A549 (cell line): ENCODE measurements at regions not wholly inside any gene's neighbourhood (a gene's known extent, or its start where the extent isn't known, plus 50 kb on each side); places are given as distances from the start of the nearest gene placed in this dataset.

Experiments
- CEBPB ChIP-seq, 2 experiments: fragments of >200 bp in 1 of 2; sonication (Bioruptor Twin) in 1 of 2; formaldehyde crosslinking in 1 of 2; IDR thresholded peaks; 2 replicates each; pipeline ENCODE4 v1.6.1; 2012 to 2016
- CHD2 ChIP-seq: fragments of 150-350 bp; IDR thresholded peaks from 2 replicates; pipeline ENCODE4 v1.6.1; 2014; ENCODE audit warnings: low read length; ENCODE audit not compliant: partially characterized antibody
- CTCF ChIP-seq: fragments of >200 bp; sonication (Bioruptor Twin); formaldehyde crosslinking; IDR thresholded peaks from 3 replicates; pipeline ENCODE4 v1.5.1; 2016
- EHMT2 ChIP-seq: fragments of 200-600 bp; sonication (generic); IDR thresholded peaks from 2 replicates; pipeline ENCODE4 v1.6.1; 2016; ENCODE audit warnings: antibody characterized with exemption, low read depth, mild to moderate bottlenecking, moderate library complexity
- ELK1 ChIP-seq: fragments of 150-350 bp; IDR thresholded peaks from 2 replicates; pipeline ENCODE4 v1.6.1; 2014; ENCODE audit warnings: low read depth, mild to moderate bottlenecking, low read length
- EP300 ChIP-seq, 2 experiments: fragments of >200 bp; sonication (Bioruptor Twin); formaldehyde crosslinking; IDR thresholded peaks; 2 replicates in 1 of 2; 3 replicates in 1 of 2; pipeline ENCODE4 v1.6.1; 2016 to 2017
- FOSL2 ChIP-seq, 2 experiments: fragments of 450-650 bp in 1 of 2; fragments of >200 bp in 1 of 2; sonication (Bioruptor Twin) in 1 of 2; formaldehyde crosslinking; IDR thresholded peaks; 2 replicates each; pipeline versions ENCODE4 v1.5.0 to v1.6.1; 2016 to 2020; ENCODE audit warnings: mild to moderate bottlenecking in 1 of 2, moderate library complexity in 1 of 2
- HDAC2 ChIP-seq: fragments of 200-600 bp; sonication (generic); IDR thresholded peaks from 2 replicates; pipeline ENCODE4 v1.6.1; 2016
- HOXA7 ChIP-seq: fragments of 250-450 bp; sonication (Bioruptor Pico); IDR thresholded peaks from 2 replicates; pipeline ENCODE4 v1.5.0; 2020; ENCODE audit warnings: mild to moderate bottlenecking, moderate library complexity
- MAX ChIP-seq: IDR thresholded peaks from 2 replicates; pipeline ENCODE4 v1.6.1; 2012
- MAZ ChIP-seq: fragments of 150-350 bp; IDR thresholded peaks from 2 replicates; pipeline ENCODE4 v1.6.1; 2014; ENCODE audit warnings: antibody characterized with exemption, low read depth, low read length, borderline replicate concordance
- NFE2L2 ChIP-seq: fragments of 150-350 bp; conservative IDR thresholded peaks from 2 replicates; pipeline ENCODE4 v1.6.1; 2014; ENCODE audit warnings: low read length
- POLR2A ChIP-seq: IDR thresholded peaks from 2 replicates; pipeline ENCODE4 v1.6.1; 2012; ENCODE audit warnings: mild to moderate bottlenecking, low read length

- TF ChIP-seq CTCF = no peak
- no peak for TF ChIP-seq CHD2
- no peak for TF ChIP-seq EHMT2
- no peak for TF ChIP-seq POLR2A
- no peak for TF ChIP-seq HDAC2
- TF ChIP-seq ELK1 = no peak
- no peak for TF ChIP-seq EP300 (IDR thresholded peaks at IDR 0.05)
- no peak for TF ChIP-seq HOXA7 (CRISPR knock-in tag)
- TF ChIP-seq MAX = no peak
- TF ChIP-seq FOSL2 (IDR thresholded peaks at IDR 0.05) = no peak
- TF ChIP-seq FOSL2 (CRISPR knock-in tag; IDR thresholded peaks at IDR 0.05) = no peak
- TF ChIP-seq NFE2L2 = no peak
- no peak for TF ChIP-seq CEBPB (IDR thresholded peaks at IDR 0.05)
- no peak for TF ChIP-seq MAZ
Observed at GRCh38 chr2:16121986-16122390, 181.6 kb downstream of the MYCN start.
